ENCODE measurements at regions not wholly inside any gene's neighbourhood (a gene's known extent, or its start where the extent isn't known, plus 50 kb on each side); places are given as distances from the start of the nearest gene placed in this dataset.

GRCh38 chr10:93149761-93150160, 76.1 kb downstream of the CYP26A1 start:
- no peak overlapping the region for H3K4me2 ChIP-seq (ENCODE audit: low read depth, low read length, poor library complexity, severe bottlenecking)
- no peaks in the 10 kb centered on the region for H3K27me3 ChIP-seq (ENCODE audit: insufficient read depth, low read length, poor library complexity, severe bottlenecking)
- no peak overlapping the region for H2AFZ ChIP-seq (ENCODE audit: low read length)
- no peaks in the 10 kb centered on the region for H3K9me3 ChIP-seq (ENCODE audit: insufficient read depth, low read depth, low read length)
- no peaks in the 10 kb centered on the region for H3K36me3 ChIP-seq (ENCODE audit: insufficient read depth, low read length)
- H3K79me2 ChIP-seq (ENCODE audit: insufficient read depth, low read length): no peaks in the 10 kb centered on the region
- H3K9ac ChIP-seq (ENCODE audit: low read depth, low read length, poor library complexity, severe bottlenecking): no peak overlapping the region
- no peaks in the 10 kb centered on the region for H4K20me1 ChIP-seq (ENCODE audit: insufficient read depth, low read length, poor library complexity, severe bottlenecking)
- H3K4me1 ChIP-seq (ENCODE audit: insufficient read depth, low read length, poor library complexity, severe bottlenecking): peaks cover 9% of the 10 kb centered on the region
- no peaks in the 10 kb centered on the region for H3F3A ChIP-seq (ENCODE audit: low read depth)
- H3K4me3 ChIP-seq (ENCODE audit: low read length, poor library complexity, severe bottlenecking): no peak overlapping the region
- H3K9me2 ChIP-seq (replicated peaks; ENCODE audit: low read depth, low read length): no peaks in the 10 kb centered on the region
- TF ChIP-seq EZH2phosphoT487 (IDR thresholded peaks at IDR 0.05; ENCODE audit: borderline replicate concordance): no peak

- H3K27me3 ChIP-seq (ENCODE audit: insufficient read depth, low read length, poor library complexity, severe bottlenecking): no peaks in the 10 kb centered on the region
- no peak overlapping the region for H2AFZ ChIP-seq (ENCODE audit: low read length)
- H3K79me2 ChIP-seq (ENCODE audit: insufficient read depth, low read length): no peaks in the 10 kb centered on the region
- H3K9ac ChIP-seq (ENCODE audit: low read depth, low read length, poor library complexity, severe bottlenecking): no peak overlapping the region
- no peak overlapping the region for H3K4me3 ChIP-seq (ENCODE audit: low read length, poor library complexity, severe bottlenecking)
- no peaks in the 10 kb centered on the region for H3F3A ChIP-seq (ENCODE audit: low read depth)
- no peaks in the 10 kb centered on the region for H3K9me3 ChIP-seq (ENCODE audit: insufficient read depth, low read depth, low read length)
- no peaks in the 10 kb centered on the region for H3K9me2 ChIP-seq (replicated peaks; ENCODE audit: low read depth, low read length)
- TF ChIP-seq EZH2phosphoT487 (IDR thresholded peaks at IDR 0.05; ENCODE audit: borderline replicate concordance) (no peak), CTCF (conservative IDR thresholded peaks at IDR 0.05; ENCODE audit: low read length) (no peak)
- no peaks in the 10 kb centered on the region for H4K20me1 ChIP-seq (ENCODE audit: insufficient read depth, low read length, poor library complexity, severe bottlenecking)
- no peak overlapping the region for H3K4me2 ChIP-seq (ENCODE audit: low read depth, low read length, poor library complexity, severe bottlenecking)
- no peaks in the 10 kb centered on the region for H3K36me3 ChIP-seq (ENCODE audit: insufficient read depth, low read length)
- peaks cover 9% of the 10 kb centered on the region for H3K4me1 ChIP-seq (ENCODE audit: insufficient read depth, low read length, poor library complexity, severe bottlenecking)
Measured at GRCh38 chr10:93150289-93150688, 76.6 kb downstream of the CYP26A1 start.

- TF ChIP-seq CTCF (conservative IDR thresholded peaks at IDR 0.05; ENCODE audit: low read length) (no peak), EZH2phosphoT487 (IDR thresholded peaks at IDR 0.05; ENCODE audit: borderline replicate concordance) (no peak)
- H4K20me1 ChIP-seq (ENCODE audit: insufficient read depth, low read length, poor library complexity, severe bottlenecking): no peaks in the 10 kb centered on the region
- no peak overlapping the region for H3K9ac ChIP-seq (ENCODE audit: low read depth, low read length, poor library complexity, severe bottlenecking)
- H3K9me3 ChIP-seq (ENCODE audit: insufficient read depth, low read depth, low read length): no peaks in the 10 kb centered on the region
- no peak overlapping the region for H2AFZ ChIP-seq (ENCODE audit: low read length)
- H3K36me3 ChIP-seq (ENCODE audit: insufficient read depth, low read length): no peaks in the 10 kb centered on the region
- no peak overlapping the region for H3K4me2 ChIP-seq (ENCODE audit: low read depth, low read length, poor library complexity, severe bottlenecking)
- H3F3A ChIP-seq (ENCODE audit: low read depth): no peaks in the 10 kb centered on the region
- H3K79me2 ChIP-seq (ENCODE audit: insufficient read depth, low read length): no peaks in the 10 kb centered on the region
- no peaks in the 10 kb centered on the region for H3K9me2 ChIP-seq (replicated peaks; ENCODE audit: low read depth, low read length)
- no peaks in the 10 kb centered on the region for H3K27me3 ChIP-seq (ENCODE audit: insufficient read depth, low read length, poor library complexity, severe bottlenecking)
- no peak overlapping the region for H3K4me3 ChIP-seq (ENCODE audit: low read length, poor library complexity, severe bottlenecking)
- peaks cover 9% of the 10 kb centered on the region for H3K4me1 ChIP-seq (ENCODE audit: insufficient read depth, low read length, poor library complexity, severe bottlenecking)
Measured at GRCh38 chr10:93150990-93151547, 77.4 kb downstream of the CYP26A1 start.

GRCh38 chr10:93152136-93152535, 78.4 kb downstream of the CYP26A1 start:
- H3K79me2 ChIP-seq (ENCODE audit: insufficient read depth, low read length): no peaks in the 10 kb centered on the region
- no peaks in the 10 kb centered on the region for H3K9me3 ChIP-seq (ENCODE audit: insufficient read depth, low read depth, low read length)
- no peaks in the 10 kb centered on the region for H3K36me3 ChIP-seq (ENCODE audit: insufficient read depth, low read length)
- H3F3A ChIP-seq (ENCODE audit: low read depth): no peaks in the 10 kb centered on the region
- TF ChIP-seq CTCF (conservative IDR thresholded peaks at IDR 0.05; ENCODE audit: low read length): no peak
- TF ChIP-seq EZH2phosphoT487 (IDR thresholded peaks at IDR 0.05; ENCODE audit: borderline replicate concordance): no peak
- no peaks in the 10 kb centered on the region for H4K20me1 ChIP-seq (ENCODE audit: insufficient read depth, low read length, poor library complexity, severe bottlenecking)
- H3K4me1 ChIP-seq (ENCODE audit: insufficient read depth, low read length, poor library complexity, severe bottlenecking): peaks cover 9% of the 10 kb centered on the region
- no peak overlapping the region for H3K4me2 ChIP-seq (ENCODE audit: low read depth, low read length, poor library complexity, severe bottlenecking)
- no peak overlapping the region for H3K9ac ChIP-seq (ENCODE audit: low read depth, low read length, poor library complexity, severe bottlenecking)
- H3K4me3 ChIP-seq (ENCODE audit: low read length, poor library complexity, severe bottlenecking): no peak overlapping the region
- H2AFZ ChIP-seq (ENCODE audit: low read length): no peak overlapping the region
- H3K27me3 ChIP-seq (ENCODE audit: insufficient read depth, low read length, poor library complexity, severe bottlenecking): no peaks in the 10 kb centered on the region
- no peaks in the 10 kb centered on the region for H3K9me2 ChIP-seq (replicated peaks; ENCODE audit: low read depth, low read length)
